ENCODE measurements at regions not wholly inside any gene's neighbourhood (a gene's known extent, or its start where the extent isn't known, plus 50 kb on each side); places are given as distances from the start of the nearest gene placed in this dataset.

- H3K27me3 ChIP-seq (ENCODE audit: insufficient read depth, poor library complexity, severe bottlenecking): no peaks in the 10 kb centered on the region
- TF ChIP-seq, protein P1, sequence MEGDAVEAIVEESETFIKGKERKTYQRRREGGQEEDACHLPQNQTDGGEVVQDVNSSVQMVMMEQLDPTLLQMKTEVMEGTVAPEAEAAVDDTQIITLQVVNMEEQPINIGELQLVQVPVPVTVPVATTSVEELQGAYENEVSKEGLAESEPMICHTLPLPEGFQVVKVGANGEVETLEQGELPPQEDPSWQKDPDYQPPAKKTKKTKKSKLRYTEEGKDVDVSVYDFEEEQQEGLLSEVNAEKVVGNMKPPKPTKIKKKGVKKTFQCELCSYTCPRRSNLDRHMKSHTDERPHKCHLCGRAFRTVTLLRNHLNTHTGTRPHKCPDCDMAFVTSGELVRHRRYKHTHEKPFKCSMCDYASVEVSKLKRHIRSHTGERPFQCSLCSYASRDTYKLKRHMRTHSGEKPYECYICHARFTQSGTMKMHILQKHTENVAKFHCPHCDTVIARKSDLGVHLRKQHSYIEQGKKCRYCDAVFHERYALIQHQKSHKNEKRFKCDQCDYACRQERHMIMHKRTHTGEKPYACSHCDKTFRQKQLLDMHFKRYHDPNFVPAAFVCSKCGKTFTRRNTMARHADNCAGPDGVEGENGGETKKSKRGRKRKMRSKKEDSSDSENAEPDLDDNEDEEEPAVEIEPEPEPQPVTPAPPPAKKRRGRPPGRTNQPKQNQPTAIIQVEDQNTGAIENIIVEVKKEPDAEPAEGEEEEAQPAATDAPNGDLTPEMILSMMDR (IDR thresholded peaks at IDR 0.05; ENCODE audit: poor library complexity, severe bottlenecking): no peak
- H3K27ac ChIP-seq (ENCODE audit: poor library complexity, severe bottlenecking): peak overlapping the region; percentile 39
- H3K4me1 ChIP-seq (ENCODE audit: insufficient read depth, poor library complexity, severe bottlenecking): peaks cover 15% of the 10 kb centered on the region
- H3K9me3 ChIP-seq (ENCODE audit: severe bottlenecking): no peaks in the 10 kb centered on the region
- H3K36me3 ChIP-seq (ENCODE audit: low read depth): no peaks in the 10 kb centered on the region
- no peak overlapping the region for H3K4me3 ChIP-seq (ENCODE audit: severe bottlenecking)
- peak; percentile 75 for ATAC-seq (ENCODE audit: low read depth)
- no peak for DNase-seq (ENCODE audit: low spot score)
Measured at GRCh38 chr10:4519658-4520402, 306.2 kb upstream of the AKR1E2 start.

DNA sequence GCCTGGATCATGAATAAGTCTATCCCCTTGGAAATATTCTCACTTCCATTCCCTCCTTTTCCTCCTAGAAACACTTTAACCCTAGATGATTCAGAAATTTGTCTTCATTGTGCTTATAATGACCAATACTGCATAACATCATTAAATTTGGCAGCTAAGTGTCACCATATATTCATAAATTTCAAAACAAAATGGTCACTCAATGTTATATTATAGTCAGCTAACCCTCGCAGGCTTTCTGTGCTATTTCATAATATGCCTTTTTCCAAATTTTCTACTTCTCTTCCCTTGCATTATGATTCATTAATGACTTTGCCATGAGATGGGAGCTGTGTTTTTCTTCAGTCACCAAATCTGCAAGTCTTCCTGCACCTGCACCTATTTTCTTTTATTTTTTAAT lies 308.3 kb upstream of the AKR1E2 start:
- TF ChIP-seq, protein P1 (IDR thresholded peaks at IDR 0.05; ENCODE audit: poor library complexity, severe bottlenecking): no peak
- Histone ChIP-seq H3K4me1 (ENCODE audit: insufficient read depth, poor library complexity, severe bottlenecking) (peaks cover 15% of the 10 kb centered on the region), H3K27me3 (ENCODE audit: insufficient read depth, poor library complexity, severe bottlenecking) (no peaks in the 10 kb centered on the region), H3K4me3 (ENCODE audit: severe bottlenecking) (no peak overlapping the region), H3K36me3 (ENCODE audit: low read depth) (no peaks in the 10 kb centered on the region), H3K27ac (ENCODE audit: poor library complexity, severe bottlenecking) (no peak overlapping the region), H3K9me3 (ENCODE audit: severe bottlenecking) (no peaks in the 10 kb centered on the region)
- ATAC-seq (ENCODE audit: low read depth): no peak
- no peak for DNase-seq (ENCODE audit: low spot score)

DNA sequence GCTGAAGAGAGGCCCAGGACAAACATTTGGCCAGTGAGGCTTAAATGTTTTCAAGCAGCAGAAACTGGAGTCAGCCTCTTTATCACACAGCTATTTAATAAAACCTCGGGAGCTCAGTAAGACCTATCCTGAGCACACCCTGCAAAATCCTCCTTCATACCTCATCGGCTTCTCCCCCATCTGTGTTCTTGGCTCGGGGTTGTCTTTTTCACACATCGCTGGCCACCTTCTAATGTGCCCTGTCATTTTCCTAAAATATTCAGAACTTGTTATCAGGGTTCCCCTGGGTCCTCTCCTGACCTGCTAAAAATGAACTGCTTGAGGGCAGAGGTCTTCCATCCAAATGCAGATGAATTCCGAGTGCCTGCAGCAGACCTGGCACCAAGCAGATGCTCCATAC lies 310.3 kb upstream of the AKR1E2 start:
- Histone ChIP-seq H3K4me3 (ENCODE audit: severe bottlenecking) (no peak overlapping the region), H3K27me3 (ENCODE audit: insufficient read depth, poor library complexity, severe bottlenecking) (no peaks in the 10 kb centered on the region), H3K27ac (ENCODE audit: poor library complexity, severe bottlenecking) (no peak overlapping the region), H3K9me3 (ENCODE audit: severe bottlenecking) (no peaks in the 10 kb centered on the region), H3K4me1 (ENCODE audit: insufficient read depth, poor library complexity, severe bottlenecking) (peaks cover 13% of the 10 kb centered on the region), H3K36me3 (ENCODE audit: low read depth) (no peaks in the 10 kb centered on the region)
- TF ChIP-seq, protein P1 (IDR thresholded peaks at IDR 0.05; ENCODE audit: poor library complexity, severe bottlenecking): no peak
- DNase-seq (ENCODE audit: low spot score) (no peak), ATAC-seq (ENCODE audit: low read depth) (no peak)

GRCh38 chr10:4514445-4515108 lies 311.4 kb upstream of the AKR1E2 start:
- DNase-seq (ENCODE audit: low spot score) (no peak), ATAC-seq (ENCODE audit: low read depth) (no peak)
- H3K4me1 ChIP-seq (ENCODE audit: insufficient read depth, poor library complexity, severe bottlenecking): peaks cover 3% of the 10 kb centered on the region
- no peak overlapping the region for H3K27ac ChIP-seq (ENCODE audit: poor library complexity, severe bottlenecking)
- no peak overlapping the region for H3K4me3 ChIP-seq (ENCODE audit: severe bottlenecking)
- TF ChIP-seq, protein P1 (IDR thresholded peaks at IDR 0.05; ENCODE audit: poor library complexity, severe bottlenecking): no peak
- no peaks in the 10 kb centered on the region for H3K9me3 ChIP-seq (ENCODE audit: severe bottlenecking)
- H3K36me3 ChIP-seq (ENCODE audit: low read depth): no peaks in the 10 kb centered on the region
- H3K27me3 ChIP-seq (ENCODE audit: insufficient read depth, poor library complexity, severe bottlenecking): no peaks in the 10 kb centered on the region

All from RWPE2 (cell line).